ENCODE measurements at regions not wholly inside any gene's neighbourhood (a gene's known extent, or its start where the extent isn't known, plus 50 kb on each side); places are given as distances from the start of the nearest gene placed in this dataset.
"Not testable (repeated sequence)": the region's sequence is repeated elsewhere in the genome, so short reads cannot be mapped to it uniquely, and the experiment has no call there.

DNA sequence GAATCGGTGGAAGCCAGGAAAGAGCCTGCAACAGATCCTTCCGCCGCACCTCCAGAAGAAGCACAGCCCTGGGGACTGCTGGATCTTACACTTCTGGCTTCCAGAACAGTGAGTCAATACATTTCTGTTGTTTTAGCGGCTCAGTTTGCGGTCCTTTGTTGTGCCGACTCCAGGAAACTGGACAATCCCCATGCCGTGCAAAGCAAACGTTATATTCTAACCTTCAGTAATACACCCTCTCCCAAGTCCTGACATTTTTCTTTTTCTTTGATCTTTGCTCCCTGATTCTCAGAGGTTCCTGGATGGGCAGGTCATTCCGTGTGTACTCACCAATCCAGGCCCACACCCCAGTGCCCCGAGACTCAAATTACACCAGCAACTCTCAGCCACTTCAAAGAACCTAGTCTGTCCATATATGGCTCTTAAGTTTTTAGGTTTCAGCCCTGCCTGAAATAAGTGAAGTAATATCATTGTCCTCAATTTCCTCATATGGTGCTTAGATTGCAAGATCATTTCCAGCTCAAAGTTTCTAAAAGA is 387.1 kb upstream of the SGCG start:
- Mint-ChIP-seq H3K4me3 (ENCODE audit: unreplicated experiment) (no peak overlapping the region), H3K27ac (ENCODE audit: unreplicated experiment) (no peak overlapping the region), H3K36me3 (ENCODE audit: unreplicated experiment) (no peaks in the 10 kb centered on the region), H3K9me3 (ENCODE audit: unreplicated experiment) (no peaks in the 10 kb centered on the region), H3K27me3 (ENCODE audit: unreplicated experiment) (no peaks in the 10 kb centered on the region), H3K4me1 (ENCODE audit: low read depth, unreplicated experiment) (no peaks in the 10 kb centered on the region)
- no peak for TF ChIP-seq CTCF (IDR thresholded peaks at IDR 0.05; ENCODE audit: partially characterized antibody, unreplicated experiment)
- DNase-seq = no peak

DNA sequence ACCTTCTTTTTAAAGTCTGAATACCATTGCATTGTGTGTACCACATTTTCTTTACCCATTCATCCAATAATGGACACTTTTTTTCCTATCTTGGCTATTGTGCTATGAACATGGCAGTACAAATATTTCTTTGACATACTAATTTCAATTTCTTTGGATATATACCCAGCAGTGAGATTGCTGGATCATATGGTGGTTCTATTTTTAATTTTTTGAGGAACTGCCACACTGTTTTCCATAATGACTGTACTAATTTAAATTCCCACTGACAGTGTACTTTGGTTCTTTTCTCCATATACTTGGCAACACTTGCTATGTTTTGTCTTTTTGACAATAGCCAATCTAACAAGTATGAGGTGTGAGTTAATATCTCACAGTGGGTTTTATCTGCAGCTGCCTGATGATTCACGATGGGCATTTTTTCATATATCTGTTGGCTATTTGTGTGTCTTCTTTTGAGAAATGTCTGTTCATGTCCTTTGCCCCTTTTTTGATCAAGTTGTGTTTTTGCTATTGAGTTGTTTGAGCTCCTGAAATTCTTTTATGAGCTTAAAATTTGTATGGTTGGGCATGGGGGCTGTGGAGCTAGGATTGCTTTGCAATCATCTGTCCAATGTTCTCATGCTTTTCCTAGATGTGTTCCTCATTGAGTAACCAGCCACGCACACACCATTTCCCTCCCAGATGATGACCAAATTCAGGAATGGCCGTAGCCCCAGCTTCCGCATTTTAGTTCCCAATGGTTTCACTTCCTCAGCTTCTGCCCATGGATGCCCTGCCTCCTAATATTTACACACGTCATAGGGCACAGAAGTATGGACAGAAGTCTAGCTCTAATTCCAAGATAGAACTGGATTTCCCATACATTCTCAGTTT is 380.0 kb upstream of the SGCG start:
- Mint-ChIP-seq H3K36me3 (ENCODE audit: unreplicated experiment) (no peaks in the 10 kb centered on the region), H3K4me3 (ENCODE audit: unreplicated experiment) (no peak overlapping the region), H3K27me3 (ENCODE audit: unreplicated experiment) (no peaks in the 10 kb centered on the region), H3K27ac (ENCODE audit: unreplicated experiment) (no peak overlapping the region), H3K4me1 (ENCODE audit: low read depth, unreplicated experiment) (peaks cover 3% of the 10 kb centered on the region), H3K9me3 (ENCODE audit: unreplicated experiment) (no peaks in the 10 kb centered on the region)
- DNase-seq = no peak
- no peak for TF ChIP-seq CTCF (IDR thresholded peaks at IDR 0.05; ENCODE audit: partially characterized antibody, unreplicated experiment)

GRCh38 chr13:22801402-22802003 is 379.3 kb upstream of the SGCG start:
- Mint-ChIP-seq H3K36me3 (ENCODE audit: unreplicated experiment) (no peaks in the 10 kb centered on the region), H3K4me1 (ENCODE audit: low read depth, unreplicated experiment) (peaks cover 3% of the 10 kb centered on the region), H3K27me3 (ENCODE audit: unreplicated experiment) (no peaks in the 10 kb centered on the region), H3K27ac (ENCODE audit: unreplicated experiment) (no peak overlapping the region), H3K4me3 (ENCODE audit: unreplicated experiment) (no peak overlapping the region), H3K9me3 (ENCODE audit: unreplicated experiment) (no peaks in the 10 kb centered on the region)
- DNase-seq = no peak
- TF ChIP-seq CTCF (IDR thresholded peaks at IDR 0.05; ENCODE audit: partially characterized antibody, unreplicated experiment) = no peak

- Mint-ChIP-seq H3K27ac (ENCODE audit: unreplicated experiment) (no peak overlapping the region), H3K36me3 (ENCODE audit: unreplicated experiment) (peaks cover 5% of the 10 kb centered on the region), H3K4me1 (ENCODE audit: low read depth, unreplicated experiment) (peaks cover 12% of the 10 kb centered on the region), H3K4me3 (ENCODE audit: unreplicated experiment) (no peak overlapping the region), H3K9me3 (ENCODE audit: unreplicated experiment) (no peaks in the 10 kb centered on the region), H3K27me3 (ENCODE audit: unreplicated experiment) (no peaks in the 10 kb centered on the region)
- TF ChIP-seq CTCF (IDR thresholded peaks at IDR 0.05; ENCODE audit: partially characterized antibody, unreplicated experiment) = no peak
- no peak for DNase-seq
Observed at GRCh38 chr13:22812793-22813192, 368.0 kb upstream of the SGCG start.

GRCh38 chr13:22813531-22814377 is 367.0 kb upstream of the SGCG start:
- not testable (repeated sequence) for H3K9me3 Mint-ChIP-seq (ENCODE audit: unreplicated experiment); H3K36me3 Mint-ChIP-seq (ENCODE audit: unreplicated experiment); DNase-seq; H3K27me3 Mint-ChIP-seq (ENCODE audit: unreplicated experiment); H3K27ac Mint-ChIP-seq (ENCODE audit: unreplicated experiment)
- Mint-ChIP-seq H3K4me1 (ENCODE audit: low read depth, unreplicated experiment) (peaks cover 12% of the 10 kb centered on the region), H3K4me3 (ENCODE audit: unreplicated experiment) (peak overlapping the region; percentile 25)

DNA sequence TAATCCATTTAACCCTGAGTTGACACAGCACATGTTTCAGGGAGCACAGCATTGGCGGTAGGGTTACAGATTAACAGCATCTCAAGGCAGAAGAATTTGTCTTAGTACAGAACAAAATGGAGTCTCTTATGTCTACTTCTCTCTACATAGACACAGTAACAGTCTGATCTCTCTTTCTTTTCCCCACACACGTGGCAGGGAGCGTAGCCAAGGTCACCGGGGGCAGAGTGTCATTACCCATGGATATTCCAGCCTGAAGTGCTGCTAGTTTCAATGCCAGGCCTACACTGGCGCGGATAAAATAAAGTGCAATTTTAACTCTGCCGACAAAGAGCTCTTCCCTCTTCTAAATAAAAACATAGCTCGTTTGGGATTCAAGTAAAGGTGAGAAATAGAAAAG is 366.3 kb upstream of the SGCG start:
- H3K4me3 Mint-ChIP-seq (ENCODE audit: unreplicated experiment); H3K36me3 Mint-ChIP-seq (ENCODE audit: unreplicated experiment); H3K9me3 Mint-ChIP-seq (ENCODE audit: unreplicated experiment); DNase-seq; H3K27ac Mint-ChIP-seq (ENCODE audit: unreplicated experiment); H3K27me3 Mint-ChIP-seq (ENCODE audit: unreplicated experiment): not testable (repeated sequence)
- H3K4me1 Mint-ChIP-seq (ENCODE audit: low read depth, unreplicated experiment) = peaks cover 12% of the 10 kb centered on the region

Data from glutamatergic neuron (in vitro differentiated cells).